ENCODE measurements at regions not wholly inside any gene's neighbourhood (a gene's known extent, or its start where the extent isn't known, plus 50 kb on each side); places are given as distances from the start of the nearest gene placed in this dataset.

DNA sequence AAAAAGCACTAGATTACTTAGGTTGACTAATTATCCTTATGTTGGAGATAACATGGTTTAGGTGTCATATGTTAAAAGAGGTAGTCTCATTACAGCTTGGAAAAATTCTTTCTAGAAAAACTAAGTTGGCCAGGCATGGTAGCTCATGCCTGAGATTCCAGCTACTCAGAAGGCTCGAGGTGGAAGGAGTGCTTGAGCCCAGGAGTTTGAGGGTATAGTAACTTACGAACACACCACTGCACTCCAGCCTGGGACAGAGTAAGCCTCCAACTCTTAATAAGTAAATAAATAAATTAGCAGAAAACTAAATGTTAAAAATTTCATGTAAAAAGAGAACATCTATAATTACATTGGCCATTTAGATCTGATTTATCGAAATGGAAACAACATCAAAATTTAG, 177.2 kb downstream of the NR4A2 start:
- H3K4me1 ChIP-seq: no peaks in the 10 kb centered on the region
- no peaks in the 10 kb centered on the region for H3K9me3 ChIP-seq (replicated peaks)
- intact Hi-C loops (cut with micrococcal nuclease): no loop called here
- H3K27ac ChIP-seq (replicated peaks): no peak overlapping the region
- no peak for DNase-seq
- H3K36me3 ChIP-seq: no peaks in the 10 kb centered on the region
- no peaks in the 10 kb centered on the region for H3K27me3 ChIP-seq (ENCODE audit: low read depth)
- no peak overlapping the region for H3K4me3 ChIP-seq
- TF ChIP-seq, protein P1, sequence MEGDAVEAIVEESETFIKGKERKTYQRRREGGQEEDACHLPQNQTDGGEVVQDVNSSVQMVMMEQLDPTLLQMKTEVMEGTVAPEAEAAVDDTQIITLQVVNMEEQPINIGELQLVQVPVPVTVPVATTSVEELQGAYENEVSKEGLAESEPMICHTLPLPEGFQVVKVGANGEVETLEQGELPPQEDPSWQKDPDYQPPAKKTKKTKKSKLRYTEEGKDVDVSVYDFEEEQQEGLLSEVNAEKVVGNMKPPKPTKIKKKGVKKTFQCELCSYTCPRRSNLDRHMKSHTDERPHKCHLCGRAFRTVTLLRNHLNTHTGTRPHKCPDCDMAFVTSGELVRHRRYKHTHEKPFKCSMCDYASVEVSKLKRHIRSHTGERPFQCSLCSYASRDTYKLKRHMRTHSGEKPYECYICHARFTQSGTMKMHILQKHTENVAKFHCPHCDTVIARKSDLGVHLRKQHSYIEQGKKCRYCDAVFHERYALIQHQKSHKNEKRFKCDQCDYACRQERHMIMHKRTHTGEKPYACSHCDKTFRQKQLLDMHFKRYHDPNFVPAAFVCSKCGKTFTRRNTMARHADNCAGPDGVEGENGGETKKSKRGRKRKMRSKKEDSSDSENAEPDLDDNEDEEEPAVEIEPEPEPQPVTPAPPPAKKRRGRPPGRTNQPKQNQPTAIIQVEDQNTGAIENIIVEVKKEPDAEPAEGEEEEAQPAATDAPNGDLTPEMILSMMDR (IDR thresholded peaks at IDR 0.05; ENCODE audit: borderline replicate concordance): no peak

DNA sequence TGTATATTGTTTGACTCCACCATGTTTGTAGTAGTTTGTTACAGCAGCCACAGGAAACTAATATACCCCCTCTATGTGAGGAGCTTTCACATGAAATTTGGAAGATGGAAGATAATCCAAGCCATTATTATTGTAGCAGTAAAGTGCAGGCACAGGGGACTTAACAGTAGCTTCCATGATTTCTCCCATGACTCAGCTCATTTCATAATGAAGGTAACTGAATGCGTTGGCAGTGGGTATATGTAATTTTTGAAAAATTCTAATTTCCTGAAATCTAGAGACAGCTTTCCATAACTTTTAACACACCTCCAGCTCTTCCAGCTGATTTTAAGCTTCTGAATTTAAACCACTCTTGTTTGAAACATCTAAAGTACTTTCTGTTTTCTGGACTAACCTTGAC, 181.2 kb downstream of the NR4A2 start:
- intact Hi-C loops (cut with micrococcal nuclease): no loop called here
- Histone ChIP-seq H3K4me1 (no peaks in the 10 kb centered on the region), H3K4me3 (no peak overlapping the region), H3K36me3 (no peaks in the 10 kb centered on the region), H3K9me3 (replicated peaks) (no peaks in the 10 kb centered on the region), H3K27ac (replicated peaks) (no peak overlapping the region), H3K27me3 (ENCODE audit: low read depth) (no peaks in the 10 kb centered on the region)
- DNase-seq: no peak
- TF ChIP-seq, protein P1 (IDR thresholded peaks at IDR 0.05; ENCODE audit: borderline replicate concordance): no peak

DNA sequence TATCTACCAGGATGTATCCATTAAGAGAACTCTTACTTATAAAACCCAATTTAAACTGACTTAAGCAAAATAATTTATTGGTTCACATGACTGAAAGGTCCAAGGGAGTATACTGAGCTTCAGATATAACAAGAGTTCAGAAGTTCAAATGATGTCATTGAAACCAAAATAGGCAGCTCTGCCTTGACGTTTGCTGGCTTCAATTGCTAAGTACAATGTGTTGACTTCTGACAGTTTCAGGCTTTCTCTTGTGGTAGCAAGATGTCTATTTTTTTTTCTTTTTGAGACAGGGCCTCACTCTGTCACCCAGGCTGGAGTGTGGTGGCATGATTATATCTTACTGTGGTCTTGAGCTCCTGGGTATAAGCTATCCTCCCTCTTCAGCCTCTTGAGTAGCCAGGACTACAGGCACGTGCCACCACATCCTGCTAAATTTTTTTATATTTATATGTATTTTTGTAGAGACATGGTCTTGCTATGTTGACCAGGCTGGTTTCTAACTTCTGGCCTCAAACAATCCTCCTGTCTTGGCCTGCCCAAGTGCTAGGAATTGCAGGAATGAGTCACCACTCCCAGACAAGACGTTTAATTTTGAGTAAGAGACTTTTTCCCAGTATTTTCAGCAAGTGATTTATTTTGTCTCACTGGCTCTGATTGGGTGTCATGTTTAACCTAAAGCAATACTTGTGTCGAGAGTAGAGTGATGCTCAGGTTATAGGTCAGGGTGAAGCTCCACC, 184.8 kb downstream of the NR4A2 start:
- H3K27ac ChIP-seq (replicated peaks): no peak overlapping the region
- no peak for DNase-seq
- no peaks in the 10 kb centered on the region for H3K4me1 ChIP-seq
- H3K27me3 ChIP-seq (ENCODE audit: low read depth): no peaks in the 10 kb centered on the region
- H3K4me3 ChIP-seq: no peak overlapping the region
- no peaks in the 10 kb centered on the region for H3K36me3 ChIP-seq
- TF ChIP-seq, protein P1 (IDR thresholded peaks at IDR 0.05; ENCODE audit: borderline replicate concordance): no peak
- H3K9me3 ChIP-seq (replicated peaks): peaks cover 3% of the 10 kb centered on the region
- intact Hi-C loops (cut with micrococcal nuclease): no loop called here

DNA sequence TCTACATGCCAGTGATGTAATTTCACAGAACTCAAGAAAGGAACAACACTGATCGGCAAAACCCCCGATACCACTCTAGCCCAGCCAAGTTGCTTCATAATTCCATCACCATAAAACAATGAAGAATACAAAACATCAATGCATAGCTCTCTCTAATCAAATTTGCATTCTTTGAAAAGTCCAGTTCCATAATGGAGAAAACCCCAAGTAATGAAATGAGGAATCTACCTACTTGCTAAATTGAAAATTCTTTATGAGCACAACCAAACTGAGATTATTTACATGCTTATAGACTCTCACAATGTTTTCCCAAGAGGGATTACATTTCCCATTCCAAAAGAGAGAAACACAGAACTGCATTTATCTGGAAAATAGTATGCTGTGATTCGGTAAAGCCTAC, 186.5 kb downstream of the NR4A2 start:
- Histone ChIP-seq H3K4me1 (no peaks in the 10 kb centered on the region), H3K27ac (replicated peaks) (no peak overlapping the region), H3K27me3 (ENCODE audit: low read depth) (no peaks in the 10 kb centered on the region), H3K9me3 (replicated peaks) (peaks cover 3% of the 10 kb centered on the region), H3K4me3 (no peak overlapping the region), H3K36me3 (no peaks in the 10 kb centered on the region)
- no peak for DNase-seq
- intact Hi-C loops (cut with micrococcal nuclease): no loop called here
- TF ChIP-seq, protein P1 (IDR thresholded peaks at IDR 0.05; ENCODE audit: borderline replicate concordance): no peak

DNA sequence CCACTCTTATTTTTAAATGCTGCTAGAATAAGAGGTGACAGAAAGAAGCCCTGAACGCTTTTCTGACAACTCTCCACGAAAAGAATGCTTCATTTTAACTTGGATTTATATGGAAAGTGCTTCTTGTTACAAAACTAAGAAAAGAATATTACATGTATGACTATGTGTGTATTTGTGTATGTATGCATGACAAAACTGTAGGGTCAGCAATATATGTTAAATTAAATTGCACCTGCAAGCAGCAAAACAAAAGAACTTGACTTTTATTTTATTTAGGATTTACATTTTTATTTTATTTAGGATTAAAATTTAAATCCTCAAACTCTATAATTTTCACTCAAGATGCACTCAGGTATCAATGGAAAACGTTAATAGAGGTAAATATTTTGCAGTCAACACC, 187.1 kb downstream of the NR4A2 start:
- DNase-seq: no peak
- intact Hi-C loops (cut with micrococcal nuclease): no loop called here
- H3K9me3 ChIP-seq (replicated peaks): peaks cover 5% of the 10 kb centered on the region

More for the DNA sequence above, 187.1 kb downstream of the NR4A2 start:
- Histone ChIP-seq H3K36me3 (no peaks in the 10 kb centered on the region), H3K27me3 (ENCODE audit: low read depth) (no peaks in the 10 kb centered on the region), H3K27ac (replicated peaks) (no peak overlapping the region), H3K4me1 (no peaks in the 10 kb centered on the region), H3K4me3 (no peak overlapping the region)
- TF ChIP-seq, protein P1 (IDR thresholded peaks at IDR 0.05; ENCODE audit: borderline replicate concordance): no peak

All from left ventricle myocardium inferior (tissue), 1 donor.